Glomerular visceral epithelial cell (primary cell): ENCODE measurements at regions not wholly inside any gene's neighbourhood (a gene's known extent, or its start where the extent isn't known, plus 50 kb on each side); places are given as distances from the start of the nearest gene placed in this dataset.

Source experiments
- DNase-seq: peaks from one replicate; pipeline ENCODE4 v3.0.0-alpha.2; 2016; ENCODE audit errors: extremely low spot score

DNA sequence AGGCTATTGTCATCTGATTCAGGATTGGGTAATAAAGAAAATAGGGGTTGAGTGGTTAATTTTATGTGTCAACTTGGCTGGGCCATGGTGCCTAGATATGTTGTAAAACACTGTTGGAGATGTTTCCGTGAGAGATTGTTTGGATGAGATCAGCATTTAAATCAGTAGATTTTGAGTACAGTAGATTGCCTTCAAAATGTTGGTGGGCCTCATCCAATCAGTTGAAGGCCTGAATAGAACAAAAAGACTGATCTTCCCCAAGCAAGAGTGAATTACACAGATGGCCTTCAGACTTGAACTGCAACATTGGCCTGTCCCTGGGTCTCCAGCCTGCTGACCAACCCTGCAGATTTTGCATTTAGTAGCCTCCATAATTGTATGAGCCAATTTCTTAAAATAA is 401.3 kb upstream of the KIF2A start:
- no peak for DNase-seq

GRCh38 chr5:61905613-61906012 is 400.4 kb upstream of the KIF2A start:
- DNase-seq = no peak

DNA sequence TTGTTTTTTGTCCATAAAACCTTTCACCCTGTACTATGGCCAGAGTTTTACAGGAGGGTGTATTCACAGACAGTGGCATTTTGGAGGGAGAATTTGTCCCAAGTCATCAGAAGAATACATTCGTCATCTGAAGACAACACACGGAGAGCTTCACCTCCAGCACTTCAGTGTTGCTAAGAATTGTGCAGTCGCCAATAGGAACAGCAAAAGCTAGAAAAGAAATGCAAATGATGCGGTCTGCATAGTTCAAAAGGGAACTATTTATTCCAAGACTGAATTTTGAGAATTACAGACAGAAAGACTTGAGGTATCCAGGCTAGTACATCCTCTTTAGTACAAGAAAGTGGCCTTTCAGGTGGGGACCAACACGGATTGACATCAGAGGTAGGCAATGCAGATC is 399.2 kb upstream of the KIF2A start:
- no peak for DNase-seq

DNA sequence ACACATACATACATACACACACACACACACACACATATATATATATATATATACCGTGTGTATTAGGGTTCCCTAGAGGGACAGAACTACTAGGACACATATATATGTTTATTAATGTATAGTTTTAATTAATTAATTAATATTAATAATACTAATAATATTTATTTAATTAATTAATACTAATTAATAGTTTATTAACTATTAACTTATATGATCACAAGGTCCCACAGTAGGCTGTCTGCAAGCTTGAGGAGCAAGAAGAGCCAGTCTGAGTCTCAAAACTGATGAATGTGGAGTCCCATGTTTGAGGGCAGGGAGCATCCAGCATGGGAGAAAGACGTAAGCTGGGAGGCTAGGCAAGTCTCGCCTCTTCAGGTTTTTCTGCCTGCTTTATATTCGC is 398.0 kb upstream of the KIF2A start:
- no peak for DNase-seq

GRCh38 chr5:61910771-61911170 is 395.2 kb upstream of the KIF2A start:
- DNase-seq = peak; percentile 43

DNA sequence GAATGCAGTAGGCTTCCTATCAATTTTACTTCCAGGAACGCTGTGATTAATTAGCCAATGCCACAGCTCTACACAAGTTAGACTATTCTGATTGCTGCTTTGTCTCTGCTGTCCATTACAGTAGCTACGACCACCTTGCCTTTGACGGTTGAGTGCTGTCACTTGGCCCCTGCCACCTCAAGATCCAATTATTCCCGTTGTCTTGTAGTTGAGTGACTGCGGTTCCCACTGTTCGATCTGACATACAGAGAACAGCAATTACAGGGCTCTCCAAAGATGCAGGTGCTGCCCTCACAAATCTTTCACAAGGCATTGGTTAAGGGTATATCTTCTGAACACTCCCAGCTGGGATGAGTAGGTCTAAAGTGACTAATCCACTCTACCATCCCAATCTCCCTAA is 393.4 kb upstream of the KIF2A start:
- DNase-seq = no peak

GRCh38 chr5:61915646-61916045 is 390.4 kb upstream of the KIF2A start:
- DNase-seq = no peak

DNA sequence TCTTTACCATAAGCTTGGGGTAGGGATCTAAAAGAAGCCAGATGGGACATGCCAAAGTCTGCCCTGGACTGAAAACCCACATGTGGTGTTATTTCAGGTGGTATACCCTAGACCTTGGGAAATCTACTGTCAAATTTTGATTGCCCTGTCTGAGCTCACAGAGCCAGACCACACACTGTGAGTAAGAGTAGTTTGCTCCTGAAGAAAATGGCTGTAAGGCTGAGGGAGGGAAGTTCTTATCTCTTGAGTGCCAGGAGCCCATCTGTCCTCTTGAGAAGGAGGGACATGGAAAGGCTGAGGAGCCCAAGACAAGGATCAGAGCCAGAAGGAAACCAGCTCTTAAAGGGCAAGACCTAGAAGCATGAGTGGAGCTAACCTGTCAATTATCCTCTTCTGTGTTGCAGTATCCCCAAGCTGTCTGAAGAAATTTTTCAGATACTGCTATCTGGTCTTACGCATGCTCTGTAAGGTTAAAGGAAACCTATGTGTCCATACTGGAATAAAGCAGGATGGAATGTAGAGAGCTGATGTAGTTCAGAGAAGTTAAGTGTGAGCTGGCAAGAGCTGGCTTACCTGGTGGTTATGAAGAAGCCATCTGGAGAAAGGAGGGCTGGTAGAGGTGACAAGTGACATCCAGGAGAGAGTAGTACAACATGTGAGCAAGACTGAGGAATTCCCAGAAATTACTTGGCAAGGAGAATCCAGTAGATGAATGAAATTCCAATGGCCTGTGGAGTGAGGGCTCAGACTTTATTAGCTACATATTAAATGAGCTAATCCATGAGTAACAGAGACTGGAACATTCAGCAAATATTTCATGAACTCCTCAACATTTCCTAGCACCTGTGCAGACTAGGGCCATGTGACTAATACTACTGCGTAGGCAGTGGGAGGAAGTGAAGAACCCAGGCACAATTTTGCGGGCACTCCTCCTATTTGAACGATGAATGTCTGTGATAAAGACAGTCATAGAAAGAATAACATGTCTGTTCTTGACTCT is 389.1 kb upstream of the KIF2A start:
- peak; percentile 93 for DNase-seq

GRCh38 chr5:61918611-61919010 is 387.4 kb upstream of the KIF2A start:
- no peak for DNase-seq

DNA sequence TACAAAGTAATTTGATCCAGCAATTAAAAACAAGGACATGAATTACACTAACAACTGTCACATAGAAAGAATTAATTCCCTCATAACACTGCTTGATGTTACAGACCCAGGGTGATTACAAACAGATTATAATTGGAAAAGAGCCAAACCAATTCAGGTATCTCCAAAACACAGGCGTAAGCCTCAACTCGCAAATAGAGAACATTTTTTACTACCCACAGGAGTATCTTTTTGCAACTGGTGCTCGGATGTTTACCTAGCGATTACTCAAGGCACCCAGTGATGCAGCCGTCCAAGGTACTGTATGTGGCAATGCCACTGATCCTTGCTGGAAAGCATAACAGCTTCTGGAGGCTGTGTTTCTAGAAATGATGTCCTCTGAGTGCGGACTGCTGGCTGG is 386.1 kb upstream of the KIF2A start:
- DNase-seq = no peak

GRCh38 chr5:61924251-61924650 is 381.8 kb upstream of the KIF2A start:
- DNase-seq = no peak

- no peak for DNase-seq
Measured at GRCh38 chr5:61926911-61927310, 379.1 kb upstream of the KIF2A start.

DNA sequence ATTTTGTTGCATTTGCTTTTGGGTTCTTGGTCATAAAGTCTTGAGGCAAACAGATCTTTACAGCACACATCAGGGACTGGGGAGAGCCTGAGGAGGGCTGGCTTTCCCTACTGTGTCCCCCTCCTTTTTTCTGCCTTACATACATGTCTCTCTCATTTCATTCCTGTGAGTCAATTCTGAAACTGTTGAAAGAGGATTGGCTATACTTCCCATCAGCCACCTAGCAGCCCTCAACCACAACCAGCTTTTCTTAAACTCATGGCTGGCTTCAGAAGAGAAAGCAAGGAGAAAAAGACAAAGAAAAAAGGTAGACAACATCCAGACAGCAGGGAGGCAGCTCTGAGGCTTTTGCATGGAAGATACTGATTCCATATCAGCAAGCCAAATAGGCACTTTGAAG is 374.8 kb upstream of the KIF2A start:
- peak; percentile 23 for DNase-seq

DNA sequence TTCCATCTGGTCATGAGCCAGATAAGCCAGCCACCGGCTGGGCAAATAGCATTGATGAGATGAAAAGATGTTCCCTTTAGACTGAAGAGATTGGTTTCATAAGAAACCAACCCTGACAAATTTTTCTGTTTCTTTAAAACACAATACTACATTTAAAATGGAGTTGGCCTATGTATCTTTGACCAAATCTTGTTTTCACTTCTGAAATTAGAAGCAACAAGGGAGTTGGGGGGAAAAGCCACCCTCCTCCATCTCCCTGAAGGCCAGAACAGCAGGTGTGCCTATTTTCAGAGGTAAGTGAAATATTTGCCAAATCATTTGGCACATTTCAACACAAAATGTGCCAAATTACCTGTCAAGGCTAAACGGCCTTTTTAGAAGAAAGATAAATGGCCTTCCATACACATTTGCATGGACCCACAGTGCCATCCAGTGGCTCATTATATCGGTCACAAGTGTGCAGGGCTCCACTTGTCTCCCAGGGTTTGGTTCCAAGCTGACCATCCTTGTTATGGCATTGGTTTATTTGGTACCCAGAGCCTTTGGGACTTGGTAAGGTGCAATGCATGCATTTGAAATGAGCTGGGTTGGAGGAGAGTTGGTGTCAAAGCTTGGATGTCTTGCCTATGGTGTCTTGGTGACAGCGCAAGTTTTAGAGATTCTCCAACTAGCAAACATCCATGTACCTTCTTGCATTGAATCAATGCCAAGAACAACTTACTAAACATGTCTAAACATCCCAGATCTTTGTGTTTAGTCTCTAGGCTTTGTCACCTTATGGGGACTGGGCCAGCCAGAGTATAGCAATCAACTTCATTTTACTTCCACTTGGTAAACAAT is 372.0 kb upstream of the KIF2A start:
- DNase-seq = peak; percentile 75

DNA sequence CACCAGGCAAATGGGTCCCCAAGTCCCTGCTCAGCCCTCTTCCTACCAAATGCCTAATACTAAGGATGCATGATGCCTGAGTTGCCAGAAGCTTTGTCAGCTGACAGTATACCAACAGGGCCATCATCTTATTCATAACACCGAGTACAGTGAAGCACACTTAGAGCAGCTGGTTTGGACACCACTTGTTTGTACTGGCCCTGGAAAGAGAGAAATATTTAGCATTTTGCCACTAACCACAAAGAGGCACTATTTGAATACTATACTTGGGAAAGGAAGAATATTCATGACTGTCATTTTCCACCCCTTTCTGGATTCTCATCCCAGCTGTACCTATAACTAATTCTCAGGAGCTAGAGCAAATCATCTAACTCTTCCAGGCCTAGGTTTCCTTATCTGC is 364.4 kb upstream of the KIF2A start:
- no peak for DNase-seq

DNA sequence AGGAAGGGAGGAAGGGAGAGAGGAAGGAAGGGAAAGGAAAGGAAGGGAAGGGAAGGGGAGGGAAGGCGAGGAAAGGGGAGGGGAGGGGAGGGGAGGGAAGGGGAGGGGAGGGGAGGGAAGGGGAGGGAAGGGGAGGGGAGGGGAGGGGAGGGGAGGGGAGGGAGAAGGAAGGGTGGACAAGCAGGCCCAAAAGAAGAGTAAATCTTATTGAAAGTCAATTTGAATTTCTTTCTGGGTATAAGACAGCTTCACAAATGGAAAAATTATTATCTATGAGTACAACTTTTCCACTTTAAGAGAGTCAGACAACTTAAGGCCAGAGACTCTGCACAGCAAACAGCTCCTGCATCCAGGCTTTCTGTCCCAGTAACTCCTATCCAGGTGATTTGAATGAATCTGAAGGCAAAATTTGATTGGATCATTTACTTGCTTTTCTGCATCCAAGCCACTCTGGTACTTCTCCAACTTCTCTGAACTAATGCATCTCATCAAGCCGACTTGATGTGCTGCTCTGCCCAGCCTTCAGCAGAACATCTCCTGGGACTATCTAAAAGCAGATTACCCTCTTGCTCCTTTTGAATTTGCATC is 363.4 kb upstream of the KIF2A start:
- no peak for DNase-seq

- no peak for DNase-seq
Measured at GRCh38 chr5:61943713-61944112, 362.3 kb upstream of the KIF2A start.

GRCh38 chr5:61948151-61948550 is 357.9 kb upstream of the KIF2A start:
- no peak for DNase-seq

- DNase-seq = no peak
Measured at GRCh38 chr5:61949054-61949678, 356.8 kb upstream of the KIF2A start.

DNA sequence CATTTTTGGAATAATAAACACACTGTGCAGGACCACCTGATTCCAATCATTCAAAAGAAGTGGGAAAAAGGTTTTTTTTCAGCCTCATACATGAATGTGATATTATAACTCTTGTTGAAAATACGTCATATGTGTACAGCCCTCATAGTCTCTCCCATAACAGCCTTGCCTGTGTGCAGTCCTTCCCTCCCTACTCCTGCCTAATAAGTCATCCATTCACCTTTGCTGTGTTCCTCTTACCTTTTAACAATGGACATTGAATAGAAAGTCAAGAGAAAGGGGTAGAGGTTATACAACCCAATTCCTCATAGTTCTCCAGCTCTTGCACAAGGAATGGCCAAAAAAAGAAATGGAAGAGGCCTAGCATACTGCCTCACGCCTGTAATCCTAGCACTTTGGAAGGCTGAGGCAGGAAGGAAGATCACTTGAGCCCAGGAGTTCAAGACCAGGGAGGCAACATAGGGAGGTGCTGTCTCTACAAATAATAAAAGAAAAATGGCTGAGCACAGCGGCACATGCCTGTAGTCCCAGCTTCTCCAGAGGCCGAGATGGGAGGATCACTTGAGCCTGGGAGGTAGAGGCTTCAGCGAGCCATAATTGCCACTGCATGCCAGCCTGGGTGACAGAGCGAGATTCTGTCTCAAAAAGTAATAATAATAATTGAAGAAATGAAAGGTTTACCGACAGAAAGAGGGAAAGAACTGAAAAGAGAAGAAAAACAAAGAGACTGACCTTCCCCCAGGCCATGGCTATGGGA is 356.1 kb upstream of the KIF2A start:
- no peak for DNase-seq

GRCh38 chr5:61951295-61951694 is 354.7 kb upstream of the KIF2A start:
- DNase-seq = no peak
